Endometrial microvascular endothelial cells (primary cell): ENCODE measurements at regions not wholly inside any gene's neighbourhood (a gene's known extent, or its start where the extent isn't known, plus 50 kb on each side); places are given as distances from the start of the nearest gene placed in this dataset.

ENCODE experiments used
- in situ Hi-C: cut with HindIII; loops from 2 replicates; pipeline ENCODE4 v1.10.0; 2017; ENCODE audit warnings: low sequenced_read_pairs, low pct_unique_long_range_greater_than_20kb; ENCODE audit errors: inconsistent ontology term

- in situ Hi-C loops, result loop anchor here (25.0 kb wide), 1 partner anchor 105 kb away; no protein-coding TSS in a partner anchor
Measured at GRCh38 chr7:106167439-106168136, 55.5 kb upstream of the SYPL1 start.

- in situ Hi-C loops, result loop anchor here (25.0 kb wide), 1 partner anchor 104 kb away; no protein-coding TSS in a partner anchor
Measured at GRCh38 chr7:106166651-106167342, 54.7 kb upstream of the SYPL1 start.

- in situ Hi-C loops, result loop anchor here (25.0 kb wide), 1 partner anchor 103 kb away; no protein-coding TSS in a partner anchor
Measured at GRCh38 chr7:106165337-106165736, 53.2 kb upstream of the SYPL1 start.

GRCh38 chr7:106163257-106163656, 51.1 kb upstream of the SYPL1 start:
- in situ Hi-C loops, result loop anchor here (25.0 kb wide), 1 partner anchor 101 kb away; no protein-coding TSS in a partner anchor
